Thyroid gland (tissue), 4 donors: ENCODE measurements at regions not wholly inside any gene's neighbourhood (a gene's known extent, or its start where the extent isn't known, plus 50 kb on each side); places are given as distances from the start of the nearest gene placed in this dataset.

Source experiments
- CTCF ChIP-seq, 6 experiments: fragments of 200-600 bp in 3 of 6; fragments of 450-650 bp in 3 of 6; sonication (generic) in 3 of 6; IDR thresholded peaks; one replicate each; pipeline ENCODE4 v1.5.1; 2016 to 2019; ENCODE audit warnings: antibody characterized with exemption in 6 of 6, mild to moderate bottlenecking in 2 of 6, inconsistent platforms in 1 of 6, moderate library complexity in 1 of 6
- POLR2A ChIP-seq, 2 donors: fragments of 450-650 bp; IDR thresholded peaks; one replicate each; pipeline ENCODE4 v1.6.1; 2017; ENCODE audit warnings: antibody characterized with exemption in 2 of 2, mild to moderate bottlenecking in 2 of 2, moderate library complexity in 1 of 2

GRCh38 chr1:17893891-17894631 is 138.9 kb downstream of the ACTL8 start:
- TF ChIP-seq CTCF (IDR thresholded peaks at IDR 0.05) = no peak
- no peak for TF ChIP-seq POLR2A (IDR thresholded peaks at IDR 0.05)
